HFF-Myc (cell line): ENCODE measurements at regions not wholly inside any gene's neighbourhood (a gene's known extent, or its start where the extent isn't known, plus 50 kb on each side); places are given as distances from the start of the nearest gene placed in this dataset.
"Not testable (repeated sequence)": the region's sequence is repeated elsewhere in the genome, so short reads cannot be mapped to it uniquely, and the experiment has no call there.

Experiments used
- DNase-seq: peaks from one replicate; pipeline ENCODE4 v3.0.0-alpha.2; 2011; ENCODE audit warnings: low read depth; ENCODE audit errors: extremely low read depth
- H3K4me3 ChIP-seq: replicated peaks from 2 replicates; pipeline ENCODE4 v1.5.1; 2011; ENCODE audit warnings: low read depth, mild to moderate bottlenecking, control low read depth, low read length
- TF ChIP-seq, protein P1 (sequence below): IDR thresholded peaks from 2 replicates; pipeline ENCODE4 v1.5.1; 2012; ENCODE audit warnings: mild to moderate bottlenecking, low read depth, low read length, control low read depth; ENCODE audit errors: missing control alignments

DNA sequence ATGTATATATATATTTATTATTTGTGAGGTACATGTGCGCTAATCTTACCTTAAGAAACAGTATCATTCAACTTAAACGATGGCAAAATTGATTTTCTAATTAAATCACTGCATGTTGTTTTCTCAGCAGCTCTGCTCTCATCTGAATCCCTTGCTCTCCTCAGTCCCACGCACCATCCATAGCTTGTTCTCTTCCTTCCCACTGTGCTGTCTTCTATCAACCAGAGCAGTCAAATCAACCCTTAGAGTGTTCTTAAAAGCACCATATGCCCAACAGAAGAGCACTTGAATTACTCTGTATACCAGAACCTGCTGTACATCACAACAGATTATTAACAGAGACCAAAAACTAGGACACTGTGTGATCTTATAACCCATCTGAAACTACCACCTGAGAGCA, 209.4 kb upstream of the G2E3 start:
- TF ChIP-seq, protein P1, sequence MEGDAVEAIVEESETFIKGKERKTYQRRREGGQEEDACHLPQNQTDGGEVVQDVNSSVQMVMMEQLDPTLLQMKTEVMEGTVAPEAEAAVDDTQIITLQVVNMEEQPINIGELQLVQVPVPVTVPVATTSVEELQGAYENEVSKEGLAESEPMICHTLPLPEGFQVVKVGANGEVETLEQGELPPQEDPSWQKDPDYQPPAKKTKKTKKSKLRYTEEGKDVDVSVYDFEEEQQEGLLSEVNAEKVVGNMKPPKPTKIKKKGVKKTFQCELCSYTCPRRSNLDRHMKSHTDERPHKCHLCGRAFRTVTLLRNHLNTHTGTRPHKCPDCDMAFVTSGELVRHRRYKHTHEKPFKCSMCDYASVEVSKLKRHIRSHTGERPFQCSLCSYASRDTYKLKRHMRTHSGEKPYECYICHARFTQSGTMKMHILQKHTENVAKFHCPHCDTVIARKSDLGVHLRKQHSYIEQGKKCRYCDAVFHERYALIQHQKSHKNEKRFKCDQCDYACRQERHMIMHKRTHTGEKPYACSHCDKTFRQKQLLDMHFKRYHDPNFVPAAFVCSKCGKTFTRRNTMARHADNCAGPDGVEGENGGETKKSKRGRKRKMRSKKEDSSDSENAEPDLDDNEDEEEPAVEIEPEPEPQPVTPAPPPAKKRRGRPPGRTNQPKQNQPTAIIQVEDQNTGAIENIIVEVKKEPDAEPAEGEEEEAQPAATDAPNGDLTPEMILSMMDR = no peak
- DNase-seq = no peak
- H3K4me3 ChIP-seq = no peak overlapping the region

DNA sequence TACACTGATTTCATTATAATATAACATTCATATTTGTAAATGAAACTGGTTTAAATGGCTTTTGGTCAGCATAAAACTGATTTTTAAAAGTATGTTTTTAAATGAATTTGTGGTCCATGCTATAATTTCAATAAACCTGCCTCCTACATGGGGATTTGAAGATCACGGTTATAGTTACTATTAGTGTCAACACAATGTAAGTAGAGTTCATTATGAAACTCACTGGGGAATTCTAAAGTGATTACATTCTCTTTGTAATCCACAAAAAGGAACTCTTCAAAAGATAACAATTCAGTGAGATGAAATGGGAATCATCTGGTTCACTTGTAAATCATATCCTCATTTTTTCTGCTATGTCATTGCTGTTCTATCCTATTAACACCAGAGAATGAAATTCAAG, 204.5 kb upstream of the G2E3 start:
- DNase-seq = no peak
- TF ChIP-seq, protein P1 = no peak

GRCh38 chr14:30355431-30355913, 203.5 kb upstream of the G2E3 start:
- no peak overlapping the region for H3K4me3 ChIP-seq
- DNase-seq = no peak
- TF ChIP-seq, protein P1 = no peak

More for the DNA sequence above, 204.5 kb upstream of the G2E3 start:
- no peak overlapping the region for H3K4me3 ChIP-seq

GRCh38 chr14:30356438-30357202, 202.3 kb upstream of the G2E3 start:
- H3K4me3 ChIP-seq = no peak overlapping the region
- DNase-seq = no peak

GRCh38 chr14:30357791-30358190, 201.2 kb upstream of the G2E3 start:
- no peak overlapping the region for H3K4me3 ChIP-seq
- TF ChIP-seq, protein P1 = no peak
- no peak for DNase-seq

More at GRCh38 chr14:30356438-30357202, 202.3 kb upstream of the G2E3 start:
- TF ChIP-seq, protein P1 = no peak

DNA sequence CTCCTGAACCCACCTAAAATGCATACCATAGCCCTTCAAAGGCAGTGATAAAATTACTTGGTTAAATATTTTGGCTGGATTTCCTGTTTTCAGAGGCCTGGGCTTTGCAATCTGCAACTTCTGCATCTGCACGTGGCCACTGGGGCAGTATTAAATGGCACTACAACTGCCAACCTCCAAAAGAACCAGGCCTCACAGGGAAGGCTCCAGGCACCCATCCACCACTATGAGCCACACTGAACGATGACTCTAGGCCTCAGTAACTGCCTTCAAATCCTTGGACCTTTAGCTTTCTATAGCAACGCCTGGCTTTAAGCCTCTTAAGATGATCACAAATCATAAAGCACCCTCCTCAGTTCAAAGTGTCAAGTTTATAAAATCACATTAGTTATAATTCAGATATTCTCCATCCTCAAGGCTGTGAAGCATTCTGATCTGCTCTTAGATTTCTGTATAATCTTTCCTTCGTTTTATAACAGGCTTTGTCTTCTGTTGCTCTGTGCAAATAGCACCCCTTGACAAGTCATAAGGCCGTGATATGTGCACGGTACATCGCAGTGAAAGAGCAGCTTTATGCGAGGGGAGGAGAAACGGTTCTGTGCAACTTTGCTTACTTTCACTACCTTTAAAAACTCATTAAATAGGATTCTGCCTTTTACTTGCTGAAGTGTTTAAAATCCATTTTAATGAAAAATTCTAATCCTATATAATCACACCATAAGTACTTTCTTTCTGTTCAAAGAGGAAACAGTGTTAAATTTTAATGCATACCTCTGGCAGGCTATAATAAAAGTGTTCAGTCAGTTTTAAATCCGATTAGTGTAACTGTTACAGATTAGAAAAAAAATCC, 196.4 kb upstream of the G2E3 start:
- DNase-seq = no peak
- no peak overlapping the region for H3K4me3 ChIP-seq
- TF ChIP-seq, protein P1 = no peak

DNA sequence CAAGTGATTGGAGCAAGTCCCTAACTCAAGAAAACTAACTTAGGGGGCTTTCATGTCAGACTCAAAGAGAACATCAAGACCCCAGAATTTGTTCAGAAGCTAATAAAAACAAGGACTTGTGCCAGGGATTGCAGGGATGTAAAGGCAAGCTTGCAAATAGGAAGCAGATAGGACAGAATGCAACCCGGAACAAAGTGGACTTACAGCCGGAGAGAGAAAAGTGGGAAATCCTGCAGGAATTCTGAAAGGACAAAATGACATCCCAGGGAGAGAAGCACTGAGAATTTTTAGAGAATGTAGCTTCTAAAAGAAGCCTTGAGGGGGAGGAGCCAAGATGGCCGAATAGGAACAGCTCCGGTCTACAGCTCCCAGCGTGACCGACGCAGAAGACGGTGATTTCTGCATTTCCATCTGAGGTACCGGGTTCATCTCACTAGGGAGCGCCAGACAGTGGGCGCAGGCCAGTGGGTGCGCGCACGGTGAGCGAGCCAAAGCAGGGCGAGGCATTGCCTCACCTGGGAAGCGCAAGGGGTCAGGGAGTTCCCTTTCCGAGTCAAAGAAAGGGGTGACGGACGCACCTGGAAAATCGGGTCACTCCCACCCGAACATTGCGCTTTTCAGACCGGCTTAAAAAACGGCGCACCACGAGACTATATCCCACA, 195.6 kb upstream of the G2E3 start:
- H3K4me3 ChIP-seq = not testable (repeated sequence)

More for the DNA sequence above, 195.6 kb upstream of the G2E3 start:
- not testable (repeated sequence) for DNase-seq
